H1 (cell line): ENCODE measurements at regions not wholly inside any gene's neighbourhood (a gene's known extent, or its start where the extent isn't known, plus 50 kb on each side); places are given as distances from the start of the nearest gene placed in this dataset.
"Not testable (repeated sequence)": the region's sequence is repeated elsewhere in the genome, so short reads cannot be mapped to it uniquely, and the experiment has no call there.

Experiments
- CTCF ChIA-PET: fragments of 300-600 bp; sonication (Branson Sonifier 250); formaldehyde crosslinking; loops from one replicate; lab custom pipeline; 2021; ENCODE audit not compliant: partially characterized antibody; lab: Charles Lee
- POLR2A ChIA-PET: fragments of 300-600 bp; sonication (Branson Sonifier 250); formaldehyde crosslinking; loops from one replicate; lab custom pipeline; 2021; ENCODE audit warnings: inconsistent platforms; ENCODE audit not compliant: partially characterized antibody; lab: Charles Lee
- DNase-seq, 2 experiments: peaks; one replicate each; pipeline versions ENCODE4 v3.0.0 to v3.0.0-alpha.2; 2010 to 2022; ENCODE audit warnings: low spot score in 2 of 2, low read depth in 1 of 2, mixed read lengths in 1 of 2
- FAIRE-seq: peaks from 2 replicates; lab custom pipeline; 2011; peaks lifted over from hg19 to GRCh38; lab: Jason Lieb, UNC
- H2AFZ ChIP-seq: 2 replicates; pipeline ENCODE4 v1.8.1; 2012; ENCODE audit warnings: low read length, inconsistent platforms
- H2AK5ac ChIP-seq: 2 replicates; pipeline ENCODE4 v1.6.1; 2013; ENCODE audit warnings: low read depth, low read length
- H2BK120ac ChIP-seq: replicated peaks from 2 replicates; pipeline ENCODE3; 2013; ENCODE audit warnings: low read depth, low read length, inconsistent platforms
- H2BK12ac ChIP-seq: 2 replicates; pipeline ENCODE4 v1.6.1; 2013; ENCODE audit warnings: low read depth, low read length
- H2BK15ac ChIP-seq: 2 replicates; pipeline ENCODE4 v1.6.1; 2013; ENCODE audit warnings: low read length
- H2BK20ac ChIP-seq: 2 replicates; pipeline ENCODE4 v1.6.1; 2013; ENCODE audit warnings: low read length
- H2BK5ac ChIP-seq: 2 replicates; pipeline ENCODE4 v1.6.1; 2013; ENCODE audit warnings: low read depth, low read length
- H3K14ac ChIP-seq: 2 replicates; pipeline ENCODE4 v1.6.1; 2013; ENCODE audit warnings: inconsistent platforms; ENCODE audit not compliant: insufficient read length
- H3K18ac ChIP-seq: 2 replicates; pipeline ENCODE4 v1.6.1; 2013; ENCODE audit warnings: low read length; ENCODE audit errors: extremely low read depth
- H3K23ac ChIP-seq: 2 replicates; pipeline ENCODE4 v1.6.1; 2013; ENCODE audit warnings: inconsistent platforms; ENCODE audit not compliant: insufficient read length
- H3K23me2 ChIP-seq: 2 replicates; pipeline ENCODE4 v1.6.1; 2013; ENCODE audit warnings: low read depth, low read length
- H3K27ac ChIP-seq: 2 replicates; pipeline ENCODE4 v1.6.1; 2011; ENCODE audit warnings: low read depth, low read length, inconsistent platforms
- H3K27me3 ChIP-seq, 4 experiments: replicated peaks in 1 of 4; 1 replicate in 1 of 4; 2 replicates in 3 of 4; pipeline versions ENCODE4 v1.6.1 to v1.8.1; 2011 to 2013; ENCODE audit warnings: low read length in 3 of 4, mild to moderate bottlenecking in 3 of 4, inconsistent platforms in 2 of 4, mixed read lengths in 2 of 4, moderate library complexity in 1 of 4; ENCODE audit not compliant: control insufficient read depth in 3 of 4, insufficient read depth in 3 of 4; ENCODE audit errors: extremely low read depth in 1 of 4
- H3K36me3 ChIP-seq, 4 experiments: 2 replicates each; pipeline versions ENCODE4 v1.6.1 to v1.8.1; 2011 to 2013; ENCODE audit warnings: mild to moderate bottlenecking in 4 of 4, low read length in 3 of 4, moderate library complexity in 2 of 4, control low read depth in 1 of 4, inconsistent platforms in 1 of 4; ENCODE audit not compliant: insufficient read depth in 4 of 4, control insufficient read depth in 2 of 4
- H3K4ac ChIP-seq: replicated peaks from 2 replicates; pipeline ENCODE3; 2013; ENCODE audit warnings: low read length, low read depth, mixed read lengths, inconsistent platforms; ENCODE audit not compliant: insufficient read length
- H3K4me1 ChIP-seq, 4 experiments: replicated peaks in 1 of 4; 1 replicate in 1 of 4; 2 replicates in 3 of 4; pipeline versions ENCODE4 v1.6.1 to v1.8.1; 2011 to 2013; ENCODE audit warnings: low read length in 3 of 4, inconsistent platforms in 2 of 4, mixed read lengths in 1 of 4; ENCODE audit not compliant: insufficient read depth in 4 of 4, control insufficient read depth in 3 of 4
- H3K4me2 ChIP-seq, 2 experiments: 2 replicates each; pipeline versions ENCODE4 v1.6.1 to v1.8.1; 2011 to 2013; ENCODE audit warnings: low read depth in 2 of 2, low read length in 2 of 2, control low read depth in 1 of 2, inconsistent platforms in 1 of 2, mild to moderate bottlenecking in 1 of 2; ENCODE audit not compliant: insufficient read depth in 1 of 2
- H3K4me3 ChIP-seq, 4 experiments: fragments of 200-600, 300-600 bp in 1 of 4; sonication (generic), shearing (Covaris generic), sonication (Bioruptor Twin) in 1 of 4; 2 replicates each; pipeline versions ENCODE4 v1.5.1 to v1.8.1; 2011 to 2016; ENCODE audit warnings: low read length in 4 of 4, low read depth in 3 of 4, control low read depth in 2 of 4, inconsistent platforms in 2 of 4, mild to moderate bottlenecking in 2 of 4, mixed read lengths in 1 of 4, moderate library complexity in 1 of 4; ENCODE audit not compliant: insufficient read depth in 2 of 4; ENCODE audit errors: extremely low read depth in 1 of 4
- H3K56ac ChIP-seq: replicated peaks from 2 replicates; pipeline ENCODE3; 2013; ENCODE audit warnings: low read depth, mild to moderate bottlenecking, mixed read lengths, low read length, inconsistent platforms; ENCODE audit not compliant: insufficient read length
- H3K79me1 ChIP-seq: 2 replicates; pipeline ENCODE4 v1.6.1; 2013; ENCODE audit warnings: low read depth, low read length, control low read depth
- H3K79me2 ChIP-seq, 2 experiments: 2 replicates each; pipeline versions ENCODE4 v1.6.1 to v1.8.1; 2012 to 2013; ENCODE audit warnings: low read length in 2 of 2, mild to moderate bottlenecking in 2 of 2, inconsistent platforms in 1 of 2; ENCODE audit not compliant: insufficient read depth in 2 of 2, control insufficient read depth in 1 of 2
- H3K9ac ChIP-seq, 4 experiments: replicated peaks in 1 of 4; 1 replicate in 1 of 4; 2 replicates in 3 of 4; pipeline versions ENCODE4 v1.6.1 to v1.8.1; 2011 to 2013; ENCODE audit warnings: low read depth in 3 of 4, low read length in 3 of 4, control low read depth in 2 of 4, mild to moderate bottlenecking in 2 of 4, moderate library complexity in 2 of 4, inconsistent platforms in 1 of 4; ENCODE audit errors: extremely low read depth in 1 of 4
- H3K9me3 ChIP-seq, 2 experiments: 2 replicates each; pipeline versions ENCODE4 v1.6.1 to v1.8.1; 2012 to 2013; ENCODE audit warnings: mild to moderate bottlenecking in 2 of 2, moderate library complexity in 2 of 2, control low read depth in 1 of 2, inconsistent platforms in 1 of 2, low read depth in 1 of 2, low read length in 1 of 2, mixed read lengths in 1 of 2; ENCODE audit not compliant: insufficient read depth in 2 of 2
- H4K20me1 ChIP-seq, 2 experiments: replicated peaks in 1 of 2; 2 replicates each; pipeline versions ENCODE3 to v1.8.1; 2011 to 2013; ENCODE audit warnings: inconsistent platforms in 2 of 2, low read length in 2 of 2, mild to moderate bottlenecking in 1 of 2; ENCODE audit not compliant: insufficient read depth in 2 of 2, control insufficient read depth in 1 of 2
- H4K5ac ChIP-seq: 2 replicates; pipeline ENCODE4 v1.6.1; 2013; ENCODE audit warnings: low read length, low read depth, mixed read lengths, inconsistent platforms; ENCODE audit not compliant: insufficient read length
- H4K8ac ChIP-seq: 2 replicates; pipeline ENCODE4 v1.8.0; 2013; ENCODE audit warnings: mild to moderate bottlenecking, moderate library complexity, low read length, inconsistent platforms; ENCODE audit not compliant: insufficient read depth; ENCODE audit errors: extremely low read depth
- H4K91ac ChIP-seq: replicated peaks from 2 replicates; pipeline ENCODE3; 2013; ENCODE audit warnings: low read length, mixed read lengths, inconsistent platforms; ENCODE audit not compliant: insufficient read length
- WGBS, 2 experiments: shearing (Covaris generic) in 1 of 2; methylation state at CpG; one replicate each; pipeline versions ENCODE4 v1.1.6 to v1.1.7; 2013 to 2015; ENCODE audit warnings: low lambda C conversion rate in 2 of 2, mixed read lengths in 2 of 2, inconsistent platforms in 1 of 2, low coverage in 1 of 2, missing lambda C conversion rate in 1 of 2; ENCODE audit not compliant: insufficient replicate concordance in 2 of 2, insufficient coverage in 1 of 2, insufficient read length in 1 of 2; ENCODE audit errors: extremely low coverage in 1 of 2, missing lambda C conversion rate in 1 of 2; 5-methylcytosine and 5-hydroxymethylcytosine counted together

GRCh38 chr5:177856474-177856873 is 73.8 kb upstream of the FAM153A start:
- H3K36me3 ChIP-seq, H2BK15ac ChIP-seq, H4K5ac ChIP-seq, H3K9ac ChIP-seq, H3K27me3 ChIP-seq, H4K8ac ChIP-seq, H3K4ac ChIP-seq, H2AFZ ChIP-seq, H3K56ac ChIP-seq, H2BK20ac ChIP-seq, H3K4me1 ChIP-seq, H2BK120ac ChIP-seq, FAIRE-seq, H3K18ac ChIP-seq, H3K14ac ChIP-seq, DNase-seq, H3K27ac ChIP-seq, CTCF ChIA-PET, H4K20me1 ChIP-seq, H2BK5ac ChIP-seq, H3K79me2 ChIP-seq, H3K4me3 ChIP-seq, H3K9me3 ChIP-seq, H4K91ac ChIP-seq, H3K79me1 ChIP-seq, H2BK12ac ChIP-seq, H2AK5ac ChIP-seq, POLR2A ChIA-PET, H3K4me2 ChIP-seq, H3K23me2 ChIP-seq, H3K23ac ChIP-seq: not testable (repeated sequence)
- 71% methylated on average over 1 of the region's 2 CpGs; no CpG with 5 or more reads in 1 of the 2 experiments for WGBS, 2 experiments

- WGBS, 2 experiments: 85% methylated on average over 6 of the region's 7 CpGs; no CpG with 5 or more reads in 1 of the 2 experiments
- H3K36me3 ChIP-seq, H2AK5ac ChIP-seq, H3K4me1 ChIP-seq, CTCF ChIA-PET, H3K14ac ChIP-seq, H3K23ac ChIP-seq, H2BK5ac ChIP-seq, H2BK120ac ChIP-seq, H3K79me2 ChIP-seq, H3K4me3 ChIP-seq, H3K56ac ChIP-seq, POLR2A ChIA-PET, H3K23me2 ChIP-seq, H2BK20ac ChIP-seq, FAIRE-seq, H4K5ac ChIP-seq, H3K27ac ChIP-seq, H3K9ac ChIP-seq, H3K4me2 ChIP-seq, H3K4ac ChIP-seq, DNase-seq, H2AFZ ChIP-seq, H2BK12ac ChIP-seq, H4K20me1 ChIP-seq, H3K9me3 ChIP-seq, H3K18ac ChIP-seq, H4K8ac ChIP-seq, H3K79me1 ChIP-seq, H3K27me3 ChIP-seq, H4K91ac ChIP-seq, H2BK15ac ChIP-seq: not testable (repeated sequence)
These were observed 65.2 kb upstream of the FAM153A start for GRCh38 chr5:177847914-177848313.
